ENCODE measurements at regions not wholly inside any gene's neighbourhood (a gene's known extent, or its start where the extent isn't known, plus 50 kb on each side); places are given as distances from the start of the nearest gene placed in this dataset.

DNA sequence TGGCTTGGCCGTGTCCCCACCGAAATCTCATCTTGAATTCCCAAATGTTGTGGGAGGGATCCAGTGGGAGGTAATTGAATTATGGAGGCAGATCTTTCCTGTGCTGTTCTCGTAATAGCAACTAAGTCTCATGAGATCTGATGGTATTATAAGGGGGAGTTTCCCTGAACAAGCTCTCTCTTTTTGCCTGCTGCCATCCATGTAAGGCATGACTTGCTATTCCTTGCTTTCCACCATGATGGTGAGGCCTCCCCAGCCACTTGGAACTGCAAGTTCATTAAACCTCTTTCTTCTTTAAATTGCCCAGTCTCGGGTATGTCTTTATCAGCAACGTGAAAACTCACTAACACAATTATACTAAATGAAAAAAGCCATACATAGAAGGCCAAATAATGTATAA, 101.3 kb upstream of the LYPLAL1 start (continued):
- TF ChIP-seq, protein P1, sequence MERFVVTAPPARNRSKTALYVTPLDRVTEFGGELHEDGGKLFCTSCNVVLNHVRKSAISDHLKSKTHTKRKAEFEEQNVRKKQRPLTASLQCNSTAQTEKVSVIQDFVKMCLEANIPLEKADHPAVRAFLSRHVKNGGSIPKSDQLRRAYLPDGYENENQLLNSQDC (CRISPR knock-in tag; IDR thresholded peaks at IDR 0.05), result no peak
- no peak for TF ChIP-seq KAT7 (CRISPR knock-in tag; IDR thresholded peaks at IDR 0.05; ENCODE audit: borderline replicate concordance)
- no peak for TF ChIP-seq HSF4 (CRISPR knock-in tag; IDR thresholded peaks at IDR 0.05; ENCODE audit: borderline replicate concordance)
- no peak for TF ChIP-seq BCOR (IDR thresholded peaks at IDR 0.05)
- TF ChIP-seq ZNF589 (CRISPR knock-in tag; IDR thresholded peaks at IDR 0.05; ENCODE audit: low read depth), result no peak
- 0 out of 2 replicates have a peak, but pooled peaks have one; percentile 5 for TF ChIP-seq RFX1 (IDR thresholded peaks at IDR 0.05)
- TF ChIP-seq, protein P2, sequence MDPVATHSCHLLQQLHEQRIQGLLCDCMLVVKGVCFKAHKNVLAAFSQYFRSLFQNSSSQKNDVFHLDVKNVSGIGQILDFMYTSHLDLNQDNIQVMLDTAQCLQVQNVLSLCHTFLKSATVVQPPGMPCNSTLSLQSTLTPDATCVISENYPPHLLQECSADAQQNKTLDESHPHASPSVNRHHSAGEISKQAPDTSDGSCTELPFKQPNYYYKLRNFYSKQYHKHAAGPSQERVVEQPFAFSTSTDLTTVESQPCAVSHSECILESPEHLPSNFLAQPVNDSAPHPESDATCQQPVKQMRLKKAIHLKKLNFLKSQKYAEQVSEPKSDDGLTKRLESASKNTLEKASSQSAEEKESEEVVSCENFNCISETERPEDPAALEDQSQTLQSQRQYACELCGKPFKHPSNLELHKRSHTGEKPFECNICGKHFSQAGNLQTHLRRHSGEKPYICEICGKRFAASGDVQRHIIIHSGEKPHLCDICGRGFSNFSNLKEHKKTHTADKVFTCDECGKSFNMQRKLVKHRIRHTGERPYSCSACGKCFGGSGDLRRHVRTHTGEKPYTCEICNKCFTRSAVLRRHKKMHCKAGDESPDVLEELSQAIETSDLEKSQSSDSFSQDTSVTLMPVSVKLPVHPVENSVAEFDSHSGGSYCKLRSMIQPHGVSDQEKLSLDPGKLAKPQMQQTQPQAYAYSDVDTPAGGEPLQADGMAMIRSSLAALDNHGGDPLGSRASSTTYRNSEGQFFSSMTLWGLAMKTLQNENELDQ (CRISPR knock-in tag; IDR thresholded peaks at IDR 0.05; ENCODE audit: borderline replicate concordance), result no peak
- no peak for TF ChIP-seq ZNF146 (CRISPR knock-in tag; IDR thresholded peaks at IDR 0.05; ENCODE audit: unreplicated experiment)
- no peak for TF ChIP-seq NFRKB (IDR thresholded peaks at IDR 0.05; ENCODE audit: low read depth)
- no peak for TF ChIP-seq XRCC3 (IDR thresholded peaks at IDR 0.05)
- TF ChIP-seq ZNF431 (CRISPR knock-in tag; IDR thresholded peaks at IDR 0.05), result peak; percentile 63; the same call in 1 of the 2 replicates
